K562 (cell line): ENCODE measurements at regions not wholly inside any gene's neighbourhood (a gene's known extent, or its start where the extent isn't known, plus 50 kb on each side); places are given as distances from the start of the nearest gene placed in this dataset.

Source experiments
- ATAC-seq: fragments of 200-7000 bp; cut with Tn5 transposase; 3 replicates; pipeline ENCODE4 v1.9.1; 2020; ENCODE audit warnings: moderate library complexity
- BruUV-seq: library from RNA; stranded (reverse); fragments of 400-500 nt; replicated peaks from 2 replicates; lab custom pipeline; 2021; lab: Mats Ljungman, UMichigan
- CTCF ChIA-PET: fragments of 300-600 bp; formaldehyde crosslinking; extraction: SDS; loops from one replicate; lab custom pipeline; 2021; ENCODE audit warnings: low intra/inter-chr PET ratio; lab: Yijun Ruan, JAX
- POLR2A ChIA-PET: fragments of 300-600, 350-650 bp; sonication (Branson Sonifier 250); formaldehyde crosslinking; extraction: SDS; loops from one replicate; lab custom pipeline; 2021; ENCODE audit warnings: antibody characterized with exemption, inconsistent platforms; lab: Yijun Ruan, JAX
- DNase-seq, 4 experiments: peaks; one replicate each; pipeline versions ENCODE4 v3.0.0 to v3.0.0-alpha.2; 2011 to 2018; ENCODE audit warnings: low spot score in 3 of 4, mixed read lengths in 3 of 4; ENCODE audit errors: extremely low read depth in 1 of 4
- FAIRE-seq: peaks from 2 replicates; lab custom pipeline; 2011; peaks lifted over from hg19 to GRCh38; lab: Jason Lieb, UNC
- H2AFZ ChIP-seq: 2 replicates; pipeline ENCODE4 v1.6.0; 2011; ENCODE audit warnings: low read depth, low read length, control low read depth, inconsistent platforms
- H3K27ac ChIP-seq: fragments of 200-600 bp; 3 replicates; pipeline ENCODE4 v1.8.0; 2011; ENCODE audit warnings: low read depth, mild to moderate bottlenecking, control low read depth, inconsistent platforms, low read length, moderate library complexity, mixed read lengths; ENCODE audit errors: extremely low read depth
- H3K27me3 ChIP-seq, 2 experiments: fragments of 300-600 bp in 1 of 2; 2 replicates in 1 of 2; 3 replicates in 1 of 2; pipeline versions ENCODE4 v1.6.0 to v1.8.0; 2011; ENCODE audit warnings: inconsistent platforms in 2 of 2, low read length in 2 of 2, mild to moderate bottlenecking in 1 of 2, mixed read lengths in 1 of 2, moderate library complexity in 1 of 2; ENCODE audit not compliant: control insufficient read depth in 2 of 2, insufficient read depth in 2 of 2
- H3K36me3 ChIP-seq: fragments of 300-600 bp; 3 replicates; pipeline ENCODE4 v1.8.0; 2011; ENCODE audit warnings: mild to moderate bottlenecking, low read length, inconsistent platforms; ENCODE audit not compliant: control insufficient read depth, insufficient read depth
- H3K4me1 ChIP-seq, 2 experiments: fragments of 200-600 bp in 1 of 2; replicated peaks in 1 of 2; 2 replicates in 1 of 2; 3 replicates in 1 of 2; pipeline versions ENCODE4 v1.5.1 to v1.8.0; 2011; ENCODE audit warnings: inconsistent platforms in 2 of 2, low read length in 2 of 2, mild to moderate bottlenecking in 1 of 2, mixed read lengths in 1 of 2, moderate library complexity in 1 of 2; ENCODE audit not compliant: control insufficient read depth in 2 of 2, insufficient read depth in 2 of 2
- H3K4me2 ChIP-seq: 2 replicates; pipeline ENCODE4 v1.6.1; 2011; ENCODE audit warnings: low read length, control low read depth, inconsistent platforms, mixed read lengths; ENCODE audit not compliant: insufficient read depth
- H3K4me3 ChIP-seq: fragments of 200-600 bp; sonication (generic), shearing (Covaris generic); 2 replicates; pipeline ENCODE4 v1.5.1; 2016; ENCODE audit warnings: control low read depth, inconsistent platforms
- H3K79me2 ChIP-seq: fragments of 200-600 bp; 3 replicates; pipeline ENCODE4 v1.8.0; 2011; ENCODE audit warnings: low read length, inconsistent platforms; ENCODE audit not compliant: control insufficient read depth, insufficient read depth
- H3K9ac ChIP-seq, 2 experiments: 2 replicates each; pipeline versions ENCODE4 v1.6.0 to v1.6.1; 2011; ENCODE audit warnings: low read depth in 2 of 2, low read length in 2 of 2, control low read depth in 1 of 2, inconsistent platforms in 1 of 2, mild to moderate bottlenecking in 1 of 2, mixed read lengths in 1 of 2; ENCODE audit not compliant: insufficient read depth in 1 of 2
- H3K9me1 ChIP-seq: one replicate; pipeline ENCODE4 v1.6.0; 2011; ENCODE audit warnings: inconsistent platforms, mild to moderate bottlenecking, low read length, moderate library complexity; ENCODE audit not compliant: control insufficient read depth, insufficient read depth
- H3K9me3 ChIP-seq: replicated peaks from 2 replicates; pipeline ENCODE4 v1.5.1; 2011; ENCODE audit warnings: low read depth, low read length, inconsistent platforms; ENCODE audit not compliant: control insufficient read depth, insufficient read depth
- H4K20me1 ChIP-seq: replicated peaks from 2 replicates; pipeline ENCODE4 v1.6.1; 2011; ENCODE audit warnings: low read length, inconsistent platforms, mixed read lengths; ENCODE audit not compliant: control insufficient read depth, insufficient read depth
- C11orf30 ChIP-seq: fragments of 450-650 bp; IDR thresholded peaks from 2 replicates; pipeline ENCODE4 v1.6.1; 2016; ENCODE audit warnings: low read depth, mild to moderate bottlenecking
- MAFF ChIP-seq: IDR thresholded peaks from 2 replicates; pipeline ENCODE4 v1.6.1; 2012; ENCODE audit warnings: low read length, improper control_type of control experiment
- MAFG ChIP-seq: fragments of 450-650 bp; conservative IDR thresholded peaks from 2 replicates; pipeline ENCODE4 v1.6.1; 2016; ENCODE audit warnings: missing genetic modification characterization, missing compliant biosample characterization
- MAFK ChIP-seq: IDR thresholded peaks from 2 replicates; pipeline ENCODE4 v1.6.1; 2011; ENCODE audit warnings: low read length, improper control_type of control experiment
- NFE2 ChIP-seq: IDR thresholded peaks from 2 replicates; pipeline ENCODE4 v1.6.1; 2014; ENCODE audit warnings: antibody characterized with exemption, low read depth
- NFE2L1 ChIP-seq: fragments of 450-650 bp; IDR thresholded peaks from 2 replicates; pipeline ENCODE4 v1.6.1; 2016; ENCODE audit warnings: missing genetic modification characterization, low read depth, mild to moderate bottlenecking, missing compliant biosample characterization, moderate library complexity, borderline replicate concordance
- NONO ChIP-seq, 2 experiments: fragments of 200-400 bp in 1 of 2; fragments of 450-650 bp in 1 of 2; formaldehyde crosslinking in 1 of 2; IDR thresholded peaks; 2 replicates each; pipeline ENCODE4 v1.6.1; 2017; ENCODE audit warnings: low read depth in 2 of 2, mild to moderate bottlenecking in 2 of 2, moderate library complexity in 2 of 2, low read length in 1 of 2
- ZNF316 ChIP-seq: fragments of 450-650 bp; IDR thresholded peaks from 2 replicates; pipeline ENCODE4 v1.6.1; 2016
- WGBS: fragments of 100-300 bp; shearing (Covaris generic); methylation state at CpG from one replicate; pipeline ENCODE4 v1.1.6; 2016; ENCODE audit warnings: low coverage, mixed read lengths; ENCODE audit not compliant: insufficient coverage; ENCODE audit errors: missing lambda C conversion rate; 5-methylcytosine and 5-hydroxymethylcytosine counted together
- in situ Hi-C: fragments of 300-500 bp; cut with MboI; formaldehyde crosslinking; loops from 4 replicates; pipeline ENCODE4 v1.15.0; 2018; ENCODE audit warnings: inconsistent platforms, mixed read lengths
- intact Hi-C: fragments of 100-400 bp; cut with micrococcal nuclease; formaldehyde crosslinking; loops from 2 replicates; pipeline ENCODE4 v1.14.2; 2022
- TF ChIP-seq, protein P1 (sequence below): sonication (generic); formaldehyde crosslinking; IDR thresholded peaks from 2 replicates; pipeline ENCODE4 v1.9.0; 2022; ENCODE audit warnings: mild to moderate bottlenecking, missing genetic modification reagents

- Histone ChIP-seq H3K9me3 (no peaks in the 10 kb centered on the region), H3K4me3 (no peak overlapping the region), H3K9me1 (no peaks in the 10 kb centered on the region), H3K4me2 (no peak overlapping the region), H3K4me1 (no peaks in the 10 kb centered on the region), H2AFZ (no peak overlapping the region), H3K36me3 (no peaks in the 10 kb centered on the region), H3K27ac (peak overlapping the region; percentile 19; the same call in 1 of the 3 replicates), H3K9ac (no peak overlapping the region), H3K79me2 (no peaks in the 10 kb centered on the region), H4K20me1 (no peaks in the 10 kb centered on the region), H3K27me3 (no peaks in the 10 kb centered on the region)
- intact Hi-C loops: no loop called here
- CTCF ChIA-PET: no interaction called here
- FAIRE-seq (no peak), ATAC-seq (no peak), DNase-seq (no peak)
- in situ Hi-C loops: no loop called here
- 0% methylated on average over 1 of the region's 1 CpG for WGBS
- BruUV-seq: no TSS peak
- POLR2A ChIA-PET: interaction anchor here (0.5 kb wide), 1 partner anchor 9 kb away, joined by 3 read pairs; no protein-coding TSS in a partner anchor
- TF ChIP-seq MAFF: peak; percentile 68
- peak; percentile 80 for TF ChIP-seq ZNF316
- TF ChIP-seq, protein P1, sequence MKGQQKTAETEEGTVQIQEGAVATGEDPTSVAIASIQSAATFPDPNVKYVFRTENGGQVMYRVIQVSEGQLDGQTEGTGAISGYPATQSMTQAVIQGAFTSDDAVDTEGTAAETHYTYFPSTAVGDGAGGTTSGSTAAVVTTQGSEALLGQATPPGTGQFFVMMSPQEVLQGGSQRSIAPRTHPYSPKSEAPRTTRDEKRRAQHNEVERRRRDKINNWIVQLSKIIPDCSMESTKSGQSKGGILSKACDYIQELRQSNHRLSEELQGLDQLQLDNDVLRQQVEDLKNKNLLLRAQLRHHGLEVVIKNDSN (CRISPR knock-in tag): no peak
- TF ChIP-seq MAFK: 0 out of 2 replicates have a peak, but pooled peaks have one; percentile 12
- TF ChIP-seq C11orf30: peak; percentile 63
- 0 out of 2 replicates have a peak, but pooled peaks have one; percentile 9 for TF ChIP-seq NFE2
- no peak for TF ChIP-seq NONO (IDR thresholded peaks at IDR 0.05; ENCODE audit: low read depth in 2 of 2, low read length in 1 of 2)
- peak; percentile 47; the same call in 1 of the 2 replicates for TF ChIP-seq NFE2L1
- peak; percentile 89 for TF ChIP-seq MAFG (tag)
Measured at GRCh38 chr7:13770305-13770704, 219.2 kb downstream of the ETV1 start.
